H1 (cell line): ENCODE measurements at regions not wholly inside any gene's neighbourhood (a gene's known extent, or its start where the extent isn't known, plus 50 kb on each side); places are given as distances from the start of the nearest gene placed in this dataset.

Experiments
- CTCF ChIA-PET: fragments of 300-600 bp; sonication (Branson Sonifier 250); formaldehyde crosslinking; loops from one replicate; lab custom pipeline; 2021; ENCODE audit not compliant: partially characterized antibody; lab: Charles Lee
- POLR2A ChIA-PET: fragments of 300-600 bp; sonication (Branson Sonifier 250); formaldehyde crosslinking; loops from one replicate; lab custom pipeline; 2021; ENCODE audit warnings: inconsistent platforms; ENCODE audit not compliant: partially characterized antibody; lab: Charles Lee
- DNase-seq, 2 experiments: peaks; one replicate each; pipeline versions ENCODE4 v3.0.0 to v3.0.0-alpha.2; 2010 to 2022; ENCODE audit warnings: low spot score in 2 of 2, low read depth in 1 of 2, mixed read lengths in 1 of 2
- FAIRE-seq: peaks from 2 replicates; lab custom pipeline; 2011; peaks lifted over from hg19 to GRCh38; lab: Jason Lieb, UNC
- H2AFZ ChIP-seq: 2 replicates; pipeline ENCODE4 v1.8.1; 2012; ENCODE audit warnings: low read length, inconsistent platforms
- H2AK5ac ChIP-seq: 2 replicates; pipeline ENCODE4 v1.6.1; 2013; ENCODE audit warnings: low read depth, low read length
- H2BK120ac ChIP-seq: replicated peaks from 2 replicates; pipeline ENCODE3; 2013; ENCODE audit warnings: low read depth, low read length, inconsistent platforms
- H2BK12ac ChIP-seq: 2 replicates; pipeline ENCODE4 v1.6.1; 2013; ENCODE audit warnings: low read depth, low read length
- H2BK15ac ChIP-seq: 2 replicates; pipeline ENCODE4 v1.6.1; 2013; ENCODE audit warnings: low read length
- H2BK20ac ChIP-seq: 2 replicates; pipeline ENCODE4 v1.6.1; 2013; ENCODE audit warnings: low read length
- H2BK5ac ChIP-seq: 2 replicates; pipeline ENCODE4 v1.6.1; 2013; ENCODE audit warnings: low read depth, low read length
- H3K14ac ChIP-seq: 2 replicates; pipeline ENCODE4 v1.6.1; 2013; ENCODE audit warnings: inconsistent platforms; ENCODE audit not compliant: insufficient read length
- H3K18ac ChIP-seq: 2 replicates; pipeline ENCODE4 v1.6.1; 2013; ENCODE audit warnings: low read length; ENCODE audit errors: extremely low read depth
- H3K23ac ChIP-seq: 2 replicates; pipeline ENCODE4 v1.6.1; 2013; ENCODE audit warnings: inconsistent platforms; ENCODE audit not compliant: insufficient read length
- H3K23me2 ChIP-seq: 2 replicates; pipeline ENCODE4 v1.6.1; 2013; ENCODE audit warnings: low read depth, low read length
- H3K27ac ChIP-seq: 2 replicates; pipeline ENCODE4 v1.6.1; 2011; ENCODE audit warnings: low read depth, low read length, inconsistent platforms
- H3K27me3 ChIP-seq, 4 experiments: replicated peaks in 1 of 4; 1 replicate in 1 of 4; 2 replicates in 3 of 4; pipeline versions ENCODE4 v1.6.1 to v1.8.1; 2011 to 2013; ENCODE audit warnings: low read length in 3 of 4, mild to moderate bottlenecking in 3 of 4, inconsistent platforms in 2 of 4, mixed read lengths in 2 of 4, moderate library complexity in 1 of 4; ENCODE audit not compliant: control insufficient read depth in 3 of 4, insufficient read depth in 3 of 4; ENCODE audit errors: extremely low read depth in 1 of 4
- H3K36me3 ChIP-seq, 4 experiments: 2 replicates each; pipeline versions ENCODE4 v1.6.1 to v1.8.1; 2011 to 2013; ENCODE audit warnings: mild to moderate bottlenecking in 4 of 4, low read length in 3 of 4, moderate library complexity in 2 of 4, control low read depth in 1 of 4, inconsistent platforms in 1 of 4; ENCODE audit not compliant: insufficient read depth in 4 of 4, control insufficient read depth in 2 of 4
- H3K4ac ChIP-seq: replicated peaks from 2 replicates; pipeline ENCODE3; 2013; ENCODE audit warnings: low read length, low read depth, mixed read lengths, inconsistent platforms; ENCODE audit not compliant: insufficient read length
- H3K4me1 ChIP-seq, 4 experiments: replicated peaks in 1 of 4; 1 replicate in 1 of 4; 2 replicates in 3 of 4; pipeline versions ENCODE4 v1.6.1 to v1.8.1; 2011 to 2013; ENCODE audit warnings: low read length in 3 of 4, inconsistent platforms in 2 of 4, mixed read lengths in 1 of 4; ENCODE audit not compliant: insufficient read depth in 4 of 4, control insufficient read depth in 3 of 4
- H3K4me2 ChIP-seq, 2 experiments: 2 replicates each; pipeline versions ENCODE4 v1.6.1 to v1.8.1; 2011 to 2013; ENCODE audit warnings: low read depth in 2 of 2, low read length in 2 of 2, control low read depth in 1 of 2, inconsistent platforms in 1 of 2, mild to moderate bottlenecking in 1 of 2; ENCODE audit not compliant: insufficient read depth in 1 of 2
- H3K4me3 ChIP-seq, 4 experiments: fragments of 200-600, 300-600 bp in 1 of 4; sonication (generic), shearing (Covaris generic), sonication (Bioruptor Twin) in 1 of 4; 2 replicates each; pipeline versions ENCODE4 v1.5.1 to v1.8.1; 2011 to 2016; ENCODE audit warnings: low read length in 4 of 4, low read depth in 3 of 4, control low read depth in 2 of 4, inconsistent platforms in 2 of 4, mild to moderate bottlenecking in 2 of 4, mixed read lengths in 1 of 4, moderate library complexity in 1 of 4; ENCODE audit not compliant: insufficient read depth in 2 of 4; ENCODE audit errors: extremely low read depth in 1 of 4
- H3K56ac ChIP-seq: replicated peaks from 2 replicates; pipeline ENCODE3; 2013; ENCODE audit warnings: low read depth, mild to moderate bottlenecking, mixed read lengths, low read length, inconsistent platforms; ENCODE audit not compliant: insufficient read length
- H3K79me1 ChIP-seq: 2 replicates; pipeline ENCODE4 v1.6.1; 2013; ENCODE audit warnings: low read depth, low read length, control low read depth
- H3K79me2 ChIP-seq, 2 experiments: 2 replicates each; pipeline versions ENCODE4 v1.6.1 to v1.8.1; 2012 to 2013; ENCODE audit warnings: low read length in 2 of 2, mild to moderate bottlenecking in 2 of 2, inconsistent platforms in 1 of 2; ENCODE audit not compliant: insufficient read depth in 2 of 2, control insufficient read depth in 1 of 2
- H3K9ac ChIP-seq, 4 experiments: replicated peaks in 1 of 4; 1 replicate in 1 of 4; 2 replicates in 3 of 4; pipeline versions ENCODE4 v1.6.1 to v1.8.1; 2011 to 2013; ENCODE audit warnings: low read depth in 3 of 4, low read length in 3 of 4, control low read depth in 2 of 4, mild to moderate bottlenecking in 2 of 4, moderate library complexity in 2 of 4, inconsistent platforms in 1 of 4; ENCODE audit errors: extremely low read depth in 1 of 4
- H3K9me3 ChIP-seq, 2 experiments: 2 replicates each; pipeline versions ENCODE4 v1.6.1 to v1.8.1; 2012 to 2013; ENCODE audit warnings: mild to moderate bottlenecking in 2 of 2, moderate library complexity in 2 of 2, control low read depth in 1 of 2, inconsistent platforms in 1 of 2, low read depth in 1 of 2, low read length in 1 of 2, mixed read lengths in 1 of 2; ENCODE audit not compliant: insufficient read depth in 2 of 2
- H4K20me1 ChIP-seq, 2 experiments: replicated peaks in 1 of 2; 2 replicates each; pipeline versions ENCODE3 to v1.8.1; 2011 to 2013; ENCODE audit warnings: inconsistent platforms in 2 of 2, low read length in 2 of 2, mild to moderate bottlenecking in 1 of 2; ENCODE audit not compliant: insufficient read depth in 2 of 2, control insufficient read depth in 1 of 2
- H4K5ac ChIP-seq: 2 replicates; pipeline ENCODE4 v1.6.1; 2013; ENCODE audit warnings: low read length, low read depth, mixed read lengths, inconsistent platforms; ENCODE audit not compliant: insufficient read length
- H4K8ac ChIP-seq: 2 replicates; pipeline ENCODE4 v1.8.0; 2013; ENCODE audit warnings: mild to moderate bottlenecking, moderate library complexity, low read length, inconsistent platforms; ENCODE audit not compliant: insufficient read depth; ENCODE audit errors: extremely low read depth
- H4K91ac ChIP-seq: replicated peaks from 2 replicates; pipeline ENCODE3; 2013; ENCODE audit warnings: low read length, mixed read lengths, inconsistent platforms; ENCODE audit not compliant: insufficient read length
- CTCF ChIP-seq, 3 experiments: IDR thresholded peaks; 1 replicate in 2 of 3; 2 replicates in 1 of 3; pipeline versions ENCODE4 v1.5.1 to v1.6.1; 2011; ENCODE audit warnings: low read length in 3 of 3, mild to moderate bottlenecking in 3 of 3, inconsistent platforms in 2 of 3, low read depth in 1 of 3, moderate library complexity in 1 of 3; ENCODE audit not compliant: insufficient read depth in 1 of 3; ENCODE audit errors: control extremely low read depth in 1 of 3
- EGR1 ChIP-seq: IDR thresholded peaks from 2 replicates; pipeline ENCODE4 v1.6.1; 2011; ENCODE audit warnings: low read depth, low read length, borderline replicate concordance
- JUN ChIP-seq: IDR thresholded peaks from 2 replicates; pipeline ENCODE4 v1.6.1; 2011; ENCODE audit warnings: low read depth, mild to moderate bottlenecking, improper control_type of control experiment, low read length
- KDM4A ChIP-seq: IDR thresholded peaks from one replicate; pipeline ENCODE4 v1.7.1; 2012; ENCODE audit warnings: low read depth, mild to moderate bottlenecking, moderate library complexity, low read length, inconsistent platforms; ENCODE audit not compliant: severe bottlenecking
- MAX ChIP-seq: IDR thresholded peaks from 2 replicates; pipeline ENCODE4 v1.6.1; 2012; ENCODE audit warnings: inconsistent platforms
- NANOG ChIP-seq: IDR thresholded peaks from 2 replicates; pipeline ENCODE4 v1.6.1; 2011; ENCODE audit warnings: low read length, low read depth, mild to moderate bottlenecking, inconsistent platforms; ENCODE audit not compliant: insufficient read depth, poor library complexity, severe bottlenecking
- POLR2AphosphoS5 ChIP-seq: IDR thresholded peaks from 2 replicates; pipeline ENCODE4 v1.6.1; 2011; ENCODE audit warnings: low read depth, low read length
- RBBP5 ChIP-seq: IDR thresholded peaks from 2 replicates; pipeline ENCODE4 v1.7.1; 2012; ENCODE audit warnings: low read depth, mild to moderate bottlenecking, inconsistent platforms, low read length, moderate library complexity, borderline replicate concordance
- RNF2 ChIP-seq: fragments of 200-900, 300-1000 bp; sonication (generic); IDR thresholded peaks from 2 replicates; pipeline ENCODE4 v1.7.1; 2016; ENCODE audit warnings: borderline replicate concordance, low read depth, mild to moderate bottlenecking, antibody characterized with exemption, low read length; ENCODE audit not compliant: poor library complexity, severe bottlenecking; ENCODE audit errors: missing control alignments
- SP2 ChIP-seq: IDR thresholded peaks from 2 replicates; pipeline ENCODE4 v1.6.1; 2012; ENCODE audit warnings: mild to moderate bottlenecking, low read length, inconsistent platforms
- WGBS, 2 experiments: shearing (Covaris generic) in 1 of 2; methylation state at CpG; one replicate each; pipeline versions ENCODE4 v1.1.6 to v1.1.7; 2013 to 2015; ENCODE audit warnings: low lambda C conversion rate in 2 of 2, mixed read lengths in 2 of 2, inconsistent platforms in 1 of 2, low coverage in 1 of 2, missing lambda C conversion rate in 1 of 2; ENCODE audit not compliant: insufficient replicate concordance in 2 of 2, insufficient coverage in 1 of 2, insufficient read length in 1 of 2; ENCODE audit errors: extremely low coverage in 1 of 2, missing lambda C conversion rate in 1 of 2; 5-methylcytosine and 5-hydroxymethylcytosine counted together

- no peak overlapping the region for H4K8ac ChIP-seq
- no peak overlapping the region for H2AFZ ChIP-seq
- no peak overlapping the region for H3K14ac ChIP-seq
- H3K9ac ChIP-seq, result no peak overlapping the region
- no peak overlapping the region for H4K91ac ChIP-seq
- no peak overlapping the region for H3K23ac ChIP-seq
- FAIRE-seq, result no peak
- no peak overlapping the region for H2BK5ac ChIP-seq
- no peak overlapping the region for H3K4me3 ChIP-seq
- no peak overlapping the region; the same call in 1 of the 2 replicates for H2BK20ac ChIP-seq
- H2AK5ac ChIP-seq, result no peak overlapping the region
- H4K20me1 ChIP-seq, result no peaks in the 10 kb centered on the region
- no peak for TF ChIP-seq RBBP5
- no peak for TF ChIP-seq MAX
- TF ChIP-seq NANOG, result no peak
- no peak for TF ChIP-seq EGR1
- no peak for TF ChIP-seq CTCF (IDR thresholded peaks at IDR 0.05; ENCODE audit: control extremely low read depth in 1 of 3, insufficient read depth in 1 of 3, low read depth in 1 of 3, low read length in 3 of 3)
- no peak for TF ChIP-seq RNF2
- TF ChIP-seq SP2, result no peak
- no peak for TF ChIP-seq POLR2AphosphoS5
- TF ChIP-seq KDM4A, result no peak
- no peak for TF ChIP-seq JUN
- TF ChIP-seq, all 59 proteins: peak for 0
- POLR2A ChIA-PET, result no interaction called here
- Histone ChIP-seq H4K5ac (no peak overlapping the region), H3K4ac (no peak overlapping the region), H2BK12ac (no peak overlapping the region), H3K56ac (no peak overlapping the region), H3K79me2 (no peaks in the 10 kb centered on the region), H3K23me2 (no peaks in the 10 kb centered on the region), H3K27ac (no peak overlapping the region), H2BK120ac (no peak overlapping the region), H3K79me1 (no peaks in the 10 kb centered on the region), H3K27me3 (no peaks in the 10 kb centered on the region), H2BK15ac (no peak overlapping the region), H3K18ac (no peak overlapping the region), H3K4me2 (no peak overlapping the region), H3K4me1 (peaks cover 0 to 9% (median 3%) of the 10 kb centered on the region in 4 experiments; a peak in 2 of 7 replicates), H3K9me3 (no peaks in the 10 kb centered on the region), H3K36me3 (no peaks in the 10 kb centered on the region)
- 97% methylated on average over 3 of the region's 3 CpGs; no CpG with 5 or more reads in 1 of the 2 experiments for WGBS, 2 experiments
- CTCF ChIA-PET, result no interaction called here
- no peak for DNase-seq
These were observed 2474.2 kb downstream of the PCDH9 start for GRCh38 chr13:64755961-64756360.
